ENCODE measurements at regions not wholly inside any gene's neighbourhood (a gene's known extent, or its start where the extent isn't known, plus 50 kb on each side); places are given as distances from the start of the nearest gene placed in this dataset.

DNA sequence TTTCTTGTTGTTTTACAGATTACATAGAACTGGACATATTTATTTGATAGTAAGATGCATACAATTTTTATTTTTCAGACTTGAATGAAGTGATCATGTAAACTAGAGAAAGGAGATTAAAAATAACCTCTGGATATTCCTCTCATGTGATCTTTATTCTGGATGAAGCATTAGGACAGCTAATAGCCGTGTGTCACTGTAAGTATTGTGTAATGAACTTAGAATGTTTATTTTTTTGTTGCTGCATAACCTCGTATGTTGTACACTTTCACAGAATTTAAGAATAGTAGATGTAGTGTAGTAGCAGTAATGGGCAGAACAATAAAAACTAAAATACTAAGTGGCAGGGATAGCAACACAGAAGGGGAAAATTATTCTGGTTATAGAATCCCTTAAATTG, 2094.5 kb upstream of the TENM3 start:
- TF ChIP-seq, protein P1, sequence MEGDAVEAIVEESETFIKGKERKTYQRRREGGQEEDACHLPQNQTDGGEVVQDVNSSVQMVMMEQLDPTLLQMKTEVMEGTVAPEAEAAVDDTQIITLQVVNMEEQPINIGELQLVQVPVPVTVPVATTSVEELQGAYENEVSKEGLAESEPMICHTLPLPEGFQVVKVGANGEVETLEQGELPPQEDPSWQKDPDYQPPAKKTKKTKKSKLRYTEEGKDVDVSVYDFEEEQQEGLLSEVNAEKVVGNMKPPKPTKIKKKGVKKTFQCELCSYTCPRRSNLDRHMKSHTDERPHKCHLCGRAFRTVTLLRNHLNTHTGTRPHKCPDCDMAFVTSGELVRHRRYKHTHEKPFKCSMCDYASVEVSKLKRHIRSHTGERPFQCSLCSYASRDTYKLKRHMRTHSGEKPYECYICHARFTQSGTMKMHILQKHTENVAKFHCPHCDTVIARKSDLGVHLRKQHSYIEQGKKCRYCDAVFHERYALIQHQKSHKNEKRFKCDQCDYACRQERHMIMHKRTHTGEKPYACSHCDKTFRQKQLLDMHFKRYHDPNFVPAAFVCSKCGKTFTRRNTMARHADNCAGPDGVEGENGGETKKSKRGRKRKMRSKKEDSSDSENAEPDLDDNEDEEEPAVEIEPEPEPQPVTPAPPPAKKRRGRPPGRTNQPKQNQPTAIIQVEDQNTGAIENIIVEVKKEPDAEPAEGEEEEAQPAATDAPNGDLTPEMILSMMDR (conservative IDR thresholded peaks at IDR 0.05): no peak
- TF ChIP-seq ZFX (IDR thresholded peaks at IDR 0.05): no peak

Data from C4-2B (cell line).